Effector memory CD8-positive, alpha-beta T cell (primary cell): ENCODE measurements at regions not wholly inside any gene's neighbourhood (a gene's known extent, or its start where the extent isn't known, plus 50 kb on each side); places are given as distances from the start of the nearest gene placed in this dataset.
A peak's percentile ranks its signal among the peaks of the same experiment; 100 is the strongest.

ENCODE experiments used
- ATAC-seq: fragments of 150-1000 bp; cut with Tn5 transposase; replicated peaks from 2 replicates; pipeline ENCODE4 v1.10.0; 2021; ENCODE audit warnings: mild to moderate bottlenecking, moderate library complexity
- DNase-seq, 3 experiments: peaks; one replicate each; pipeline ENCODE4 v3.0.0; 2021
- H3K27ac Mint-ChIP-seq, 2 donors: one replicate each; pipeline ENCODE4 v1.8.0; 2022; ENCODE audit warnings: mild to moderate bottlenecking in 2 of 2, mixed read lengths in 2 of 2, moderate library complexity in 2 of 2
- H3K27me3 Mint-ChIP-seq, 2 donors: one replicate each; pipeline ENCODE4 v1.8.0; 2022; ENCODE audit warnings: mixed read lengths in 2 of 2
- H3K36me3 Mint-ChIP-seq: one replicate; pipeline ENCODE4 v1.8.0; 2022; ENCODE audit warnings: mild to moderate bottlenecking, moderate library complexity, mixed read lengths; ENCODE audit not compliant: insufficient read depth
- H3K4me1 Mint-ChIP-seq, 2 donors: one replicate each; pipeline ENCODE4 v1.8.0; 2022; ENCODE audit warnings: low read depth in 2 of 2, mixed read lengths in 2 of 2
- H3K4me3 Mint-ChIP-seq, 2 donors: one replicate each; pipeline ENCODE4 v1.8.0; 2022; ENCODE audit warnings: mild to moderate bottlenecking in 2 of 2, mixed read lengths in 2 of 2, moderate library complexity in 2 of 2
- H3K9me3 Mint-ChIP-seq, 2 donors: one replicate each; pipeline ENCODE4 v1.8.0; 2022; ENCODE audit warnings: mixed read lengths in 2 of 2

DNA sequence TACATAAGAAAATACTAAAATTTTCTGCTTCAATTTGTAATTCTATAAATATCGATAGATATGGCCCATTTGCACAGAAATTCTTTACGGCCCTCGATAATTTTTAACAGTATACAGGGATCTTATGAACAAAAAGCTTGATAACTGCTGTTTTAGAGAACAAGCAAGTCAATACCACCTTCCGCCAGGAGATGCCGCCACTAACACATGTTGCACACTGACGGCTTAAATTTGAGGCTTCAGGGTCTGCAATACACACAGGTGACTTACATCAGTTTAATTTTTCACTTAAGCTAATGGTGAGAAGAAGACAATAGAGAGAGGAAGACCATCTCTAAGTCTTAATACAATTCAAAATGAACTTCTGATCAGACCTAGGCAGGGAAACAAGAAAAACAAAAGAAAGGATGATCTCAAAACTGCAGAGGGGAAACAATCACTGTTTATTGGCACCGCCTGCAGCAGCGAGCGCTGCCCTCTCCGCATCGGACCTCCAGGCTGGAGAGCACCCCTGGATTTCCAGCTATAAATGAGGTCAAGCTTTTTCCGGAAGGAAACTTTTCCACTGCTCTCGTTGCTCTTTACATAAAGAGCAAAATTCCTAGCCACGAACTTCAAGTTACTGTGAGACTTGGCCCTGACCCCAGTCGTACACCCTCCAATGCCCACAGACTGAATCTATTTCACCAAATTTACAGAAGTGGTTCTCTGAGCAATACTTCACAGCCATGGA, 53.9 kb downstream of the OTOR start:
- Mint-ChIP-seq H3K27me3 (peaks cover 53 to 76% of the 10 kb centered on the region in 2 donors), H3K4me3 (no peak overlapping the region), H3K27ac (no peak overlapping the region), H3K36me3 (no peaks in the 10 kb centered on the region), H3K9me3 (no peaks in the 10 kb centered on the region), H3K4me1 (peaks cover 0 to 1% of the 10 kb centered on the region in 2 donors)
- DNase-seq: peak; percentile 19 to 41 (median 25)
- no peak for ATAC-seq

DNA sequence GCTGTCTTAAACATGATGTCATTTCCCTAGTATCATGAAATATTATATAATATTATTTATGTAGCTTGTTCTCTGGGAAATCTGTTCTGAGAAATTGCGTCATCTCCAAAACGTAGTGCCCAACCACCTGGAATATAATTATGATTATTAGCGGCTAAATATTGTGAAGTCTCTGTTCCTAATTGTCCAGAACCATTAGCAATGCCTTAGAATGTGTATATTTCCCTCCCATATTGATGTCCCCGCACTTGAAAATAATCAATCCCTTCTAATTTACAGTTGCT, 54.4 kb downstream of the OTOR start:
- no peaks in the 10 kb centered on the region for H3K36me3 Mint-ChIP-seq
- no peak for ATAC-seq
- H3K9me3 Mint-ChIP-seq: no peaks in the 10 kb centered on the region
- DNase-seq: no peak
- peaks cover 55 to 76% of the 10 kb centered on the region in 2 donors for H3K27me3 Mint-ChIP-seq
- no peak overlapping the region for H3K4me3 Mint-ChIP-seq
- peaks cover 0 to 1% of the 10 kb centered on the region in 2 donors for H3K4me1 Mint-ChIP-seq
- H3K27ac Mint-ChIP-seq: no peak overlapping the region

DNA sequence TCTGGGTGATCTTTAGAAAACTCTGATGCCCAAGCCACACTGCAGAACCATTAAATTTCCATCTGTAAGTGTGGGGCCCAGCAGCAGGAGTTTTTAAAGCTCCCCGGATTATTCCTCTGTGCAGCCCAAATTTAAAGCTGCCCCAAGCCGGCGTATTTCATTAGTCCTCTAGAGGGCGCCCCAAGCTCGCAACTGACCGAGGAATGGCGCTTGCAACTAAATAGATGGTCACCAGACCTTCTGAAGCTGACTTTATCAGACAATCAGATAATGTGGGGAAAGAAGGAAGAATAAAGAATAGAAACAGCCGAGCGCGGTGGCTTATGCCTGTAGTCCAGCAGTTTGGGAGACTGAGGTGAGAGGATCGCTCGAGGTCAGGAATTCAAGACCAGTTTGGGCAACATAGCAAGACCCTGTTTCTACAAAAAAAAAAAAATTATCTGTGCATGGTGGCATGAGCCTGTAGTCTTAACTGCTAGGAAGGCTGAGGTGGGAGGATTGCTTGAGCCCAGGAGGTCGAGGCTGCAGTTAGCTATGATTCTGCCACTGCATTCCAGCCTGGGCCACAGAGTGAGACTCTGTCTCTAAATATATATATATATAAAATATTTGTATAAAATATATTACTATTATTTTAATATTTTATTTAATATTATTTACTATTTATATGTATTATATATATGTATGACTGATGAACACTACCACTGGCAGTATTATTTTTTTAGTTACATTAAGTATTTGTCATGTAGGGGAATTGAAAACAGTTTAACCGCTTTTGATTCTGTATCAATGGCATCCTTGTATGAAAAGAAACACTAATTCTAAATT, 56.0 kb downstream of the OTOR start:
- Mint-ChIP-seq H3K4me3 (no peak overlapping the region), H3K36me3 (no peaks in the 10 kb centered on the region), H3K4me1 (peaks cover 0 to 1% of the 10 kb centered on the region in 2 donors), H3K9me3 (no peaks in the 10 kb centered on the region), H3K27me3 (peaks cover 53 to 74% of the 10 kb centered on the region in 2 donors), H3K27ac (no peak overlapping the region)
- DNase-seq (peak in 2 of 3 experiments; percentile 9 to 24), ATAC-seq (no peak)

DNA sequence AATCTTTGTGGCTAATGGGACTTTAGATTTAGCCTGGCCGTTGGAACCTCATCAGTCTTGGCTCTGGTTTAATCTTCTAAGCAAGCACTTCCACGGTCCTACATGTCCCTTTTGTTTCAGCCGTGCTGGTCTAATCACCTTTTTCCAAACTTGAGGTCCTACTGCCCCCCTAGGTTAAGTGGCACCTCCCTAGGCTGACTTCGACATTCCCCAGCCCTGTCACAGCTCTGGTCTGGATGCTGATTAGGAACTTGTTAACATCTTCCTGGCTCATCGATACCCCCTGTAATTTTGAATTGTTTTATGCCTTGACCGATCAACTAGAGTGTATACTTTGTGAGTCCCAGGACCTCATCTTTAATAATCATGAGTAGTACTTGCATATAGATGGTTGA, 56.6 kb downstream of the OTOR start:
- peaks cover 0 to 1% of the 10 kb centered on the region in 2 donors for H3K4me1 Mint-ChIP-seq
- no peaks in the 10 kb centered on the region for H3K9me3 Mint-ChIP-seq
- no peaks in the 10 kb centered on the region for H3K36me3 Mint-ChIP-seq
- no peak overlapping the region for H3K27ac Mint-ChIP-seq
- no peak for ATAC-seq
- H3K27me3 Mint-ChIP-seq: peaks cover 58 to 77% of the 10 kb centered on the region in 2 donors
- no peak overlapping the region for H3K4me3 Mint-ChIP-seq
- DNase-seq: no peak

DNA sequence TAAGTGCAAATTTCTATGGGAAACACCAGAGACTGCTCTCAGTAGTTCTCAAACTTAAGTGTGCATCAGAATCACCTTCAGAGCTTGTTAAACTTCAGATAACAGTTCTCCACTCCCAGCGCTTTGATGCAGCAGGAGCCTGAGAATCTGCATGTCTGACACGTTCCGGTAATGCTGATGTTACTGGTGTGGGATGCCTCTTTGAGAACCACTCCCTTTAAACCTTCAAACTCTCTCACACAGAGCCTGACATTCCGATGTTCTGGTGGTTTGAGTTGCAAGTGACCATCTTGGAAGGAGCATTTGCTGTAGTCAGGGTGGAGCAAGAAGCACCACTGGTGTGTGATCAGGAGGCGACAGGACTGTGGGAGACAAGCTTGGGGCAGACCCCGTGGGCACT, 57.9 kb downstream of the OTOR start:
- Mint-ChIP-seq H3K27ac (no peak overlapping the region), H3K27me3 (peaks cover 51 to 80% of the 10 kb centered on the region in 2 donors), H3K36me3 (no peaks in the 10 kb centered on the region)

DNA sequence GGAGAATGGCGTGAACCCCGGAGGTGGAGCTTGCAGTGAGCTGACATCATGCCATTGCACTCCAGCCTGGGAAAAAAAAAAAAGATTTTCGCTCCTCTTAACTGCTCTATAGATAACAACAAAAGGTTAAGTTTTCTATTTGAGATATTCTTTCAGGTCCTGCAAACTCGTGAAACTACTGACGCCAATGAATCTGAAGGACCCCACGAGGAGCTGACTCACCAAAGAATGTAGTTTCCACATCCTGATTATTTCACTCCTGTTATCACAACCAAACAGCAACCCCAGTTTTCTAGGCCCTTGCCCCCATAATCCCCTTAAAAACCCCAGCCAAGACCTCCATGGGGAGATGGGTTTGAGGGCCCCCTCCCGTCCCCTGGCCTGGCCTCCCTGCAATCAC, 58.7 kb downstream of the OTOR start:
- H3K9me3 Mint-ChIP-seq: no peaks in the 10 kb centered on the region
- no peak overlapping the region for H3K4me3 Mint-ChIP-seq
- H3K36me3 Mint-ChIP-seq: no peaks in the 10 kb centered on the region
- DNase-seq: no peak
- no peak for ATAC-seq
- H3K4me1 Mint-ChIP-seq: peaks cover 0 to 1% of the 10 kb centered on the region in 2 donors
- H3K27ac Mint-ChIP-seq: no peak overlapping the region
- H3K27me3 Mint-ChIP-seq: peaks cover 50 to 85% of the 10 kb centered on the region in 2 donors

More for the DNA sequence above, 57.9 kb downstream of the OTOR start:
- DNase-seq (no peak), ATAC-seq (no peak)
- H3K9me3 Mint-ChIP-seq: no peaks in the 10 kb centered on the region
- H3K4me1 Mint-ChIP-seq: peaks cover 0 to 1% of the 10 kb centered on the region in 2 donors
- H3K4me3 Mint-ChIP-seq: no peak overlapping the region

DNA sequence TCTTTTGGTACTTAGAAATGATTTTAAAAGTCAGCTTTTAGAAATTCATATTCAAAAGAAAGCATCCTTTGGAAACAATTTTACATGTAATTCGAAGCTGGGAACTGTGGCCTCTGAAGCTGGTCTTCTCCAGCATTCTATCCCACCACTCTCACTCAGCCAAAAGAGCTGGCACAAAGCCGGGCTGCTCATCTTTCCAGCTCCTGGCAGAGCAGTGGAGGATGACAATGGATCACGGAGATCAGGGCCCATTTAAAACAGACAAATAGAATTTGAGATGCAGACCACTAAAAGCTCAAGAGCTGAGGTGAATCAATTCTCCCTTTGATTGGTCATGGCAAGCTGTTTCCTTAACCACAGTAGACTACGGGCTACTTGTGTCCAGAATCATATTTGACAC, 60.6 kb downstream of the OTOR start:
- no peak for DNase-seq
- no peaks in the 10 kb centered on the region for H3K9me3 Mint-ChIP-seq
- peaks cover 0 to 1% of the 10 kb centered on the region in 2 donors for H3K4me1 Mint-ChIP-seq
- H3K27me3 Mint-ChIP-seq: peaks cover 32 to 72% of the 10 kb centered on the region in 2 donors
- no peak overlapping the region for H3K4me3 Mint-ChIP-seq
- ATAC-seq: no peak
- no peak overlapping the region for H3K27ac Mint-ChIP-seq
- no peaks in the 10 kb centered on the region for H3K36me3 Mint-ChIP-seq

DNA sequence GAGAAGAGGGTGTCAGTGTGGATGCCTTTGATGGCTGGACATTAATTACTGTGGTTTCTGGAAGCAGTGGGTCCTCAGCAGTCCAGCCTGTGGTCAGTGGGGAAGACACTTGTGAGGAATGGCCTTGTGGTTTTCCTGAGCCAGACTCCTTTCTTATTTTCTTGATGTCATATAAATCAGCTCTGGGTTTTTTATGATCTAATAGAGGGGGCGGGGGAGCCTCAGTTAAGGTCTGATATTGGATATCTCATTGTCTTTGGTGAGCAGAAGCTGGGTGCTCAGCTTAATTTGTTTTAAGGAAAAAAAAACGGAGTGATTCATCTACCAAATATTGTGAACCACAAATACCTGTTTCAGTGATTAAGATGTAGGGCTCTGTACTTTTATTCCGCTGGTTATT, 62.1 kb downstream of the OTOR start:
- ATAC-seq (no peak), DNase-seq (no peak)
- Mint-ChIP-seq H3K9me3 (no peaks in the 10 kb centered on the region), H3K4me3 (no peak overlapping the region), H3K4me1 (no peaks in the 10 kb centered on the region), H3K36me3 (no peaks in the 10 kb centered on the region), H3K27ac (no peak overlapping the region), H3K27me3 (peaks cover 27 to 61% of the 10 kb centered on the region in 2 donors)

DNA sequence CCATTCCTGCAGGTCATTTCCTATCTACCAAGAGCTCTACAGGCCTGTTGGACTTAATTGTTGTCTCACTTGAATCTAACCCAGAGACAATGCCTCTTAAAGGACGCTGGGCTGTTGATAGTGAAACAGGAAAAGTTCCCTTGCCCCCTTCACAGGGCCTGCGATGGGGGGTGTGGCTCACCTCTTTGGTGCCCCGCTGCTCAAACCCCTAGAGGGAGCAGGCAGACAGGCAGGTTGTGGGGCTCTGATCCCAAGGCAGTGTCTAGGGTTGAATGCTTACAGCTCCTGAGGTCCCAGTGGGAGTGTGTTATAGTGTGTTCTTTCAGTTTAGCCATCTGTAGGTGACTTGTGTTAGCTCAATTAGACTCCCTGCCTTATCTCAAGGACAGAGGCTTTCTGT, 68.0 kb downstream of the OTOR start:
- DNase-seq (no peak), ATAC-seq (no peak)
- no peaks in the 10 kb centered on the region for H3K9me3 Mint-ChIP-seq
- peaks cover 4 to 35% of the 10 kb centered on the region in 2 donors for H3K27me3 Mint-ChIP-seq
- no peak overlapping the region for H3K27ac Mint-ChIP-seq
- no peak overlapping the region for H3K4me3 Mint-ChIP-seq
- no peaks in the 10 kb centered on the region for H3K4me1 Mint-ChIP-seq
- H3K36me3 Mint-ChIP-seq: no peaks in the 10 kb centered on the region

DNA sequence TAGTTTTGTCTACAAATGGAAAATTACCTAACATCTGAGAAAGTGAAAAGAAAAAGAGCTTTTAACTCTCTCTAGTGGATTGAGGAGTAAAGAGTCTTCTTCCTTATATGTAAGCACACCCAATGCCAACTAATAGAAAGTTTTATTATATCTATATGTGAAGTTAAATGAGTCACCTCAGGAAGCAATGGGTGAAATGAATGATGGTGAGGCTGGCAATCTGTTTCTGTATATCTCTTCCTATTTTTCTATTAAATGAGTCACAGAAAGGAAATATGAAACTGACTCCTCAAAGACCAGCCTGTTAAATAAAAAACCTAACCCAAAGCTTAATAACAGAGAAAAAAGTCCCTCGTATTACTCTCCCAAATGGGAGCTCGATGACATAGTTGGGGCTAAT, 71.3 kb downstream of the OTOR start:
- DNase-seq (no peak), ATAC-seq (no peak)
- Mint-ChIP-seq H3K4me1 (no peaks in the 10 kb centered on the region), H3K9me3 (no peaks in the 10 kb centered on the region), H3K27ac (no peak overlapping the region), H3K27me3 (peaks cover 17 to 38% of the 10 kb centered on the region in 2 donors), H3K4me3 (no peak overlapping the region), H3K36me3 (no peaks in the 10 kb centered on the region)

DNA sequence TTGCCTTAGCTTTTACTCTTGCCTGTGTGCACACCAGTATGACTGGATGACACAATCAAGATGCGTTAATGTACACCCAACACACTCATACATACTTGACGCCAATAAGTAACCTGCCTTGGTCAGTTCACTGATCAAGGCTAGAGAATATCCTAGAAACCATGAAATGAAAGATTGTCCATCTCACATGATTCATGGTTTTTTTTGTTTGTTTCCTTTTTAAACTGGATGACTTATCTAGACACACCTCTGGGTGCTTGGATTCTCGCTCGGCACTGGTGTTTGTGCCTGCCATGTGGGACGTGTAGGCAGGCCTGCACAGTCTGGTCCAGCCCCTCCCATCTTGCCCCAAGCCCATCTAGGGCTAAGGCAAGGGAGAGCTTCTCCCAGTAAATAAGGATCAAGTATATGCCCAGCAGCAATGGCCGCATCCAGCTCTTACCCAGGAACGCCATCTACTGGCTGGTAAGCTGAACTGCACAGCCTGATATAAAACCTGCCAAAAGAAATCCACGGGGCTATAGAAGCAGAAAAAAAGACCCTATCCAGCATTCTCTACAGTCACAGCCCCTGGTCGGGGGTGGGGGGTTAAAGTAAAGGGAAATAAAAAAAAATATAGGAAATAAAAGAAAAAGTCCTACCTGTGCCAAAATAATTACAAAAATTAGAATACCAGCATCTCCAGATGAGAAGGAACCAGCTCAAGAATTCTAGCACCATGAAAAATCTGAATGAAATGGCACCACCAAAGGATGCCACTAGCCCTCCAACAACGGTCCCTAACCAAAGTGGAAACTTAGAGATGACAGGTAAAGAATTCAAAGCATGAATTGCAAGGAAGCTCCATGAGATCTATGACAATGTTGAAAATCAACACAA, 73.3 kb downstream of the OTOR start:
- DNase-seq (peak in 1 of 3 experiments; percentile 3), ATAC-seq (peak; percentile 26)
- H3K4me3 Mint-ChIP-seq: no peak overlapping the region
- H3K27ac Mint-ChIP-seq: no peak overlapping the region
- peaks cover 17 to 25% of the 10 kb centered on the region in 2 donors for H3K27me3 Mint-ChIP-seq
- H3K36me3 Mint-ChIP-seq: no peaks in the 10 kb centered on the region
- H3K4me1 Mint-ChIP-seq: no peaks in the 10 kb centered on the region
- peaks cover 0 to 2% of the 10 kb centered on the region in 2 donors for H3K9me3 Mint-ChIP-seq

DNA sequence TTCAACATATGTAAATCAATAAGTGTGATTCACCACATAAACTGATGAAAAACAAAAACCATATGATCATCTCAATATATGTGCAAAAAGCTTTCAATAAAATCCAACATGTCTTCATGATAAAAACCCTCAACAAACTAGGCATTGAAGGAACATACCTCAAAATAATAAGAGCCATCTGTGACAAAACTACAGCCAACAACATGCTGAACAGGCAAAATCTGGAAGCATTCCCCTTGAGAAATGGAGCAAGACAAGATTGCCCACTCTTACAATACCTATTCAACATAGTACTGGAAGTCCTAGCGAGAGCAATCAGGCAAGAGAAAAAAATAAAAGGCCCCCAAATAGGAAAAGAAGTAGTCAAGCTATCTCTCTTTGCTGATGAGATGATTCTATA, 76.5 kb downstream of the OTOR start:
- no peaks in the 10 kb centered on the region for H3K36me3 Mint-ChIP-seq

DNA sequence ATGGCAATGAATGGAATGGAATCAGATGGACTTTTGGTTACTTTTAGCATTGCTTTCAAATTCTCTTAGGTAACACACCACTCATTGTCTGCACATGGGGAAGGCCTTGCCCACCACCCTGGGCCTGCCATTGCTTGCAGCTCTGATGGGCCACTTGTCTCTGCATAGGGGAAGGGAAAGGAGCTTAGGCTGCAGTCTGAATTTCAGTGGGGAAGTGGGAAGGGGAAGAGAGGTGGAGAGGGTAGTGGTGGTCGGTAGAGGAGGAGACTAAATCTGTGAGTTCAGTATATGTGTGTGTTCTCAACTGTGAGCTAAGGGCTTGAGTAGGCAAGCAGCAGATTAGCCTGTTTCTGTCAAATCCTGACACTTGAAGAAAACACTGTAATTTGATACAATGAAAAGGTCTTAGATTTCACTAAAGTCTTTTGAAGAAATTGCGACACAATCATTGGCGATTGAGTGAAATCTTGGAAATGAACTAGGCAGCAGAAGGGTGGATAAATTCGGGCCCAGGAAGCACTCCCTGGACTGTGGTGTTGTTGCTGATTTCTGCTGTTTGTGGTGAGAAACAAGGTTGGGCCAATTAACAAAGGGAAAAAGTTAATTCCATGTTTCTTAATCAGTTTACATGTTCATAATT, 80.6 kb downstream of the OTOR start:
- H3K27ac Mint-ChIP-seq: no peak overlapping the region
- H3K27me3 Mint-ChIP-seq: peaks cover 7% of the 10 kb centered on the region in 2 donors
- H3K4me1 Mint-ChIP-seq: no peaks in the 10 kb centered on the region
- H3K36me3 Mint-ChIP-seq: no peaks in the 10 kb centered on the region
- DNase-seq (no peak), ATAC-seq (no peak)
- H3K4me3 Mint-ChIP-seq: no peak overlapping the region
- H3K9me3 Mint-ChIP-seq: peaks cover 0 to 2% of the 10 kb centered on the region in 2 donors

More for the DNA sequence above, 76.5 kb downstream of the OTOR start:
- ATAC-seq (no peak), DNase-seq (no peak)
- no peak overlapping the region for H3K4me3 Mint-ChIP-seq
- peaks cover 0 to 2% of the 10 kb centered on the region in 2 donors for H3K9me3 Mint-ChIP-seq
- no peak overlapping the region for H3K27ac Mint-ChIP-seq
- no peaks in the 10 kb centered on the region for H3K4me1 Mint-ChIP-seq
- peaks cover 12 to 17% of the 10 kb centered on the region in 2 donors for H3K27me3 Mint-ChIP-seq
